ENCODE measurements at regions not wholly inside any gene's neighbourhood (a gene's known extent, or its start where the extent isn't known, plus 50 kb on each side); places are given as distances from the start of the nearest gene placed in this dataset.

- no peak for DNase-seq
- no peak overlapping the region for H3K27ac ChIP-seq (ENCODE audit: low read depth in 2 of 2, low read length in 1 of 2)
- TF ChIP-seq YY1 (IDR thresholded peaks at IDR 0.05; ENCODE audit: low read depth) (no peak), JUND (IDR thresholded peaks at IDR 0.05) (no peak), TCF12 (IDR thresholded peaks at IDR 0.05) (no peak), USF1 (IDR thresholded peaks at IDR 0.05; ENCODE audit: borderline replicate concordance, low read depth) (no peak), FOXM1 (IDR thresholded peaks at IDR 0.05; ENCODE audit: low read depth) (no peak), SIN3A (IDR thresholded peaks at IDR 0.05; ENCODE audit: borderline replicate concordance, low read depth, low read length) (no peak), POLR2AphosphoS5 (IDR thresholded peaks at IDR 0.05; ENCODE audit: low read depth, low read length) (no peak), GATA2 (CRISPR knock-in tag; IDR thresholded peaks at IDR 0.05) (no peak), GABPA (IDR thresholded peaks at IDR 0.05; ENCODE audit: low read depth) (no peak), MAX (IDR thresholded peaks at IDR 0.05; ENCODE audit: low read depth) (no peak), USF2 (IDR thresholded peaks at IDR 0.05; ENCODE audit: borderline replicate concordance, low read depth, low read length) (no peak), MEF2A (IDR thresholded peaks at IDR 0.05; ENCODE audit: borderline replicate concordance, low read depth) (no peak), NFIC (IDR thresholded peaks at IDR 0.05; ENCODE audit: borderline replicate concordance) (no peak), ELF1 (IDR thresholded peaks at IDR 0.05) (no peak), RXRA (IDR thresholded peaks at IDR 0.05; ENCODE audit: borderline replicate concordance, low read depth) (no peak), TEAD4 (IDR thresholded peaks at IDR 0.05; ENCODE audit: borderline replicate concordance, insufficient read depth) (no peak), MXI1 (IDR thresholded peaks at IDR 0.05; ENCODE audit: low read depth, low read length) (no peak), RAD21 (IDR thresholded peaks at IDR 0.05; ENCODE audit: low read length) (no peak), FOSL2 (IDR thresholded peaks at IDR 0.05; ENCODE audit: borderline replicate concordance, low read depth) (no peak), EP300 (IDR thresholded peaks at IDR 0.05; ENCODE audit: borderline replicate concordance in 1 of 2, low read depth in 1 of 2, low read length in 1 of 2) (no peak)
- no peaks in the 10 kb centered on the region for H3K9me3 ChIP-seq
- no peak overlapping the region for H3K4me2 ChIP-seq
- no peaks in the 10 kb centered on the region for H3K9me2 ChIP-seq
- no peak overlapping the region for H3K9ac ChIP-seq
- 67% methylated on average over 1 of the region's 1 CpG for WGBS (ENCODE audit: low lambda C conversion rate)
- H3K36me3 ChIP-seq (replicated peaks in 1 of 2; ENCODE audit: control insufficient read depth in 1 of 2, insufficient read depth in 2 of 2, low read length in 1 of 2): no peaks in the 10 kb centered on the region
- H3K79me2 ChIP-seq (ENCODE audit: insufficient read depth): no peaks in the 10 kb centered on the region
- H3K27me3 ChIP-seq (ENCODE audit: insufficient read depth): no peaks in the 10 kb centered on the region
- no peaks in the 10 kb centered on the region for H3K4me1 ChIP-seq (ENCODE audit: control insufficient read depth in 1 of 2, insufficient read depth in 2 of 2, low read depth in 1 of 2, low read length in 1 of 2)
- H2AFZ ChIP-seq (ENCODE audit: low read depth): no peak overlapping the region
- no peak overlapping the region for H3K4me3 ChIP-seq (ENCODE audit: low read depth in 2 of 2, low read length in 1 of 2)
- no peaks in the 10 kb centered on the region for H4K20me1 ChIP-seq (ENCODE audit: insufficient read depth)
- ChIA-PET CTCF (no interaction called here), POLR2A (no interaction called here)
- H3F3A ChIP-seq (replicated peaks; ENCODE audit: insufficient read depth): no peaks in the 10 kb centered on the region
Observed at GRCh38 chr5:104295991-104296390, 733.4 kb upstream of the NUDT12 start.

- H3K9me3 ChIP-seq: no peaks in the 10 kb centered on the region
- no peak overlapping the region for H2AFZ ChIP-seq (ENCODE audit: low read depth)
- DNase-seq: no peak
- H3F3A ChIP-seq (replicated peaks; ENCODE audit: insufficient read depth): no peaks in the 10 kb centered on the region
- no peaks in the 10 kb centered on the region for H3K27me3 ChIP-seq (ENCODE audit: insufficient read depth)
- H3K9ac ChIP-seq: no peak overlapping the region
- no peaks in the 10 kb centered on the region; a peak in 1 of 4 replicates for H3K4me1 ChIP-seq (ENCODE audit: control insufficient read depth in 1 of 2, insufficient read depth in 2 of 2, low read depth in 1 of 2, low read length in 1 of 2)
- H4K20me1 ChIP-seq (ENCODE audit: insufficient read depth): no peaks in the 10 kb centered on the region
- ChIA-PET CTCF (interaction anchor here (1.3 kb wide), 1 partner anchor 720 kb away, joined by 3 read pairs; no protein-coding TSS in a partner anchor), POLR2A (no interaction called here)
- H3K9me2 ChIP-seq: no peaks in the 10 kb centered on the region
- H3K4me3 ChIP-seq (ENCODE audit: low read depth in 2 of 2, low read length in 1 of 2): no peak overlapping the region
- H3K79me2 ChIP-seq (ENCODE audit: insufficient read depth): no peaks in the 10 kb centered on the region
- no peak overlapping the region for H3K27ac ChIP-seq (ENCODE audit: low read depth in 2 of 2, low read length in 1 of 2)
- no peak overlapping the region for H3K4me2 ChIP-seq
- no peaks in the 10 kb centered on the region for H3K36me3 ChIP-seq (replicated peaks in 1 of 2; ENCODE audit: control insufficient read depth in 1 of 2, insufficient read depth in 2 of 2, low read length in 1 of 2)
- 73% methylated on average over 1 of the region's 1 CpG for WGBS (ENCODE audit: low lambda C conversion rate)
- TF ChIP-seq FOXJ3 (CRISPR knock-in tag; IDR thresholded peaks at IDR 0.05): no peak
- TF ChIP-seq RFX5 (IDR thresholded peaks at IDR 0.05; ENCODE audit: low read length): no peak
- TF ChIP-seq SIN3A (IDR thresholded peaks at IDR 0.05; ENCODE audit: borderline replicate concordance, low read depth, low read length): no peak
- no peak for TF ChIP-seq JUND (IDR thresholded peaks at IDR 0.05)
- no peak for TF ChIP-seq CTCF (IDR thresholded peaks at IDR 0.05)
- no peak for TF ChIP-seq CHD2 (IDR thresholded peaks at IDR 0.05; ENCODE audit: low read length, partially characterized antibody)
- TF ChIP-seq RCOR1 (IDR thresholded peaks at IDR 0.05; ENCODE audit: low read length): no peak
- TF ChIP-seq MEF2A (IDR thresholded peaks at IDR 0.05; ENCODE audit: borderline replicate concordance, low read depth): no peak
- TF ChIP-seq NRF1 (IDR thresholded peaks at IDR 0.05; ENCODE audit: low read depth, low read length): no peak
- no peak for TF ChIP-seq YY1 (IDR thresholded peaks at IDR 0.05; ENCODE audit: low read depth)
- TF ChIP-seq MAX (IDR thresholded peaks at IDR 0.05; ENCODE audit: low read depth): no peak
- no peak for TF ChIP-seq NFIC (IDR thresholded peaks at IDR 0.05; ENCODE audit: borderline replicate concordance)
- no peak for TF ChIP-seq PBX3 (IDR thresholded peaks at IDR 0.05)
Observed at GRCh38 chr5:104283136-104283535, 720.5 kb upstream of the NUDT12 start.
